DND-41 (cell line): ENCODE measurements at regions not wholly inside any gene's neighbourhood (a gene's known extent, or its start where the extent isn't known, plus 50 kb on each side); places are given as distances from the start of the nearest gene placed in this dataset.

Experiments used
- ATAC-seq: fragments of 200-7000 bp; cut with Tn5 transposase; 3 replicates; pipeline ENCODE4 v1.9.1; 2021; ENCODE audit warnings: low read depth; ENCODE audit not compliant: insufficient read depth
- DNase-seq: peaks from one replicate; pipeline ENCODE4 v3.0.0-alpha.2; 2020
- H2AFZ ChIP-seq: 2 replicates; pipeline ENCODE4 v1.6.0; 2012; ENCODE audit warnings: low read depth, low read length
- H3K27ac ChIP-seq: 2 replicates; pipeline ENCODE4 v1.5.1; 2012; ENCODE audit warnings: low read length, inconsistent platforms
- H3K27me3 ChIP-seq: fragments of 200-600 bp; sonication (generic); 2 replicates; pipeline ENCODE4 v1.6.0; 2012; ENCODE audit warnings: low read length, mild to moderate bottlenecking, inconsistent platforms; ENCODE audit not compliant: insufficient read depth, poor library complexity
- H3K36me3 ChIP-seq: 2 replicates; pipeline ENCODE4 v1.5.1; 2012; ENCODE audit warnings: low read length, inconsistent platforms; ENCODE audit not compliant: insufficient read depth
- H3K4me1 ChIP-seq: 2 replicates; pipeline ENCODE4 v1.5.1; 2012; ENCODE audit warnings: mild to moderate bottlenecking, low read length; ENCODE audit not compliant: insufficient read depth
- H3K4me2 ChIP-seq: 2 replicates; pipeline ENCODE4 v1.6.0; 2012; ENCODE audit warnings: mild to moderate bottlenecking, moderate library complexity, low read length, inconsistent platforms; ENCODE audit not compliant: insufficient read depth
- H3K4me3 ChIP-seq, 2 experiments: fragments of 200-600 bp in 1 of 2; shearing (Covaris generic) in 1 of 2; 2 replicates each; pipeline ENCODE4 v1.5.1; 2012 to 2016; ENCODE audit warnings: inconsistent platforms in 2 of 2, low read length in 2 of 2, mild to moderate bottlenecking in 2 of 2, low read depth in 1 of 2, moderate library complexity in 1 of 2
- H3K79me2 ChIP-seq: 2 replicates; pipeline ENCODE4 v1.6.0; 2012; ENCODE audit warnings: low read length, inconsistent platforms; ENCODE audit not compliant: insufficient read depth
- H3K9ac ChIP-seq: 2 replicates; pipeline ENCODE4 v1.6.0; 2012; ENCODE audit warnings: low read depth, mild to moderate bottlenecking, inconsistent platforms, low read length, moderate library complexity
- H3K9me3 ChIP-seq: 2 replicates; pipeline ENCODE4 v1.5.1; 2012; ENCODE audit warnings: low read length, moderate library complexity, mild to moderate bottlenecking, inconsistent platforms; ENCODE audit not compliant: insufficient read depth, severe bottlenecking
- H4K20me1 ChIP-seq: 2 replicates; pipeline ENCODE4 v1.6.0; 2012; ENCODE audit warnings: low read length; ENCODE audit not compliant: insufficient read depth
- EZH2 ChIP-seq: IDR thresholded peaks from 3 replicates; pipeline ENCODE4 v1.6.1; 2012; ENCODE audit warnings: borderline replicate concordance, low read depth, mild to moderate bottlenecking, moderate library complexity, low read length, inconsistent platforms; ENCODE audit not compliant: severe bottlenecking
- TF ChIP-seq, protein P1 (sequence below): IDR thresholded peaks from 2 replicates; pipeline ENCODE4 v1.5.1; 2012; ENCODE audit warnings: borderline replicate concordance, low read length, moderate library complexity, mild to moderate bottlenecking; ENCODE audit not compliant: poor library complexity, severe bottlenecking; ENCODE audit errors: extremely low read depth

DNA sequence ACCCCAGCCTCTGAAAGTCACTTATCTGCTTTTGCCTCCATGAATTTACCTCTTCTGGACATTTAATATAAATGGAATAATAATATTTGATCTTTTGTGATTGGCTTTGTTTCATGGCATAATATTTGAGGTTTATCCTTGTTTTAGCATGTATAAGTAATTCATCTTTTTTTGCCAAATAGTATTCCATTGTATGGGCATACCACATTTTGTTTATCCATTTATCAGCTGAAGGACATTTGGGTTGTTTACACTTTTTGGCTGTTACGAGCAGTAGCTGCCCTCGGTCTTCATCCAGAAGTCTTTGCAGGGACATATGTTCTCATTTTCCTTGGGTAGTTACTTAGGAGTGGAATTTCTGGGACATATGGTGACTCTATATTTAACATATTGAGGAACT, 53.0 kb upstream of the SMIM21 start:
- no peak overlapping the region for H3K4me3 ChIP-seq
- H3K4me1 ChIP-seq = no peaks in the 10 kb centered on the region
- no peaks in the 10 kb centered on the region for H4K20me1 ChIP-seq
- no peak overlapping the region for H3K4me2 ChIP-seq
- no peak for TF ChIP-seq EZH2
- TF ChIP-seq, protein P1, sequence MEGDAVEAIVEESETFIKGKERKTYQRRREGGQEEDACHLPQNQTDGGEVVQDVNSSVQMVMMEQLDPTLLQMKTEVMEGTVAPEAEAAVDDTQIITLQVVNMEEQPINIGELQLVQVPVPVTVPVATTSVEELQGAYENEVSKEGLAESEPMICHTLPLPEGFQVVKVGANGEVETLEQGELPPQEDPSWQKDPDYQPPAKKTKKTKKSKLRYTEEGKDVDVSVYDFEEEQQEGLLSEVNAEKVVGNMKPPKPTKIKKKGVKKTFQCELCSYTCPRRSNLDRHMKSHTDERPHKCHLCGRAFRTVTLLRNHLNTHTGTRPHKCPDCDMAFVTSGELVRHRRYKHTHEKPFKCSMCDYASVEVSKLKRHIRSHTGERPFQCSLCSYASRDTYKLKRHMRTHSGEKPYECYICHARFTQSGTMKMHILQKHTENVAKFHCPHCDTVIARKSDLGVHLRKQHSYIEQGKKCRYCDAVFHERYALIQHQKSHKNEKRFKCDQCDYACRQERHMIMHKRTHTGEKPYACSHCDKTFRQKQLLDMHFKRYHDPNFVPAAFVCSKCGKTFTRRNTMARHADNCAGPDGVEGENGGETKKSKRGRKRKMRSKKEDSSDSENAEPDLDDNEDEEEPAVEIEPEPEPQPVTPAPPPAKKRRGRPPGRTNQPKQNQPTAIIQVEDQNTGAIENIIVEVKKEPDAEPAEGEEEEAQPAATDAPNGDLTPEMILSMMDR = no peak
- no peak overlapping the region for H2AFZ ChIP-seq
- ATAC-seq = no peak
- H3K9me3 ChIP-seq = peaks cover 11% of the 10 kb centered on the region
- no peak overlapping the region for H3K9ac ChIP-seq
- DNase-seq = no peak
- H3K79me2 ChIP-seq = no peaks in the 10 kb centered on the region
- no peak overlapping the region for H3K27ac ChIP-seq
- no peaks in the 10 kb centered on the region for H3K36me3 ChIP-seq
- peaks cover 19% of the 10 kb centered on the region for H3K27me3 ChIP-seq

DNA sequence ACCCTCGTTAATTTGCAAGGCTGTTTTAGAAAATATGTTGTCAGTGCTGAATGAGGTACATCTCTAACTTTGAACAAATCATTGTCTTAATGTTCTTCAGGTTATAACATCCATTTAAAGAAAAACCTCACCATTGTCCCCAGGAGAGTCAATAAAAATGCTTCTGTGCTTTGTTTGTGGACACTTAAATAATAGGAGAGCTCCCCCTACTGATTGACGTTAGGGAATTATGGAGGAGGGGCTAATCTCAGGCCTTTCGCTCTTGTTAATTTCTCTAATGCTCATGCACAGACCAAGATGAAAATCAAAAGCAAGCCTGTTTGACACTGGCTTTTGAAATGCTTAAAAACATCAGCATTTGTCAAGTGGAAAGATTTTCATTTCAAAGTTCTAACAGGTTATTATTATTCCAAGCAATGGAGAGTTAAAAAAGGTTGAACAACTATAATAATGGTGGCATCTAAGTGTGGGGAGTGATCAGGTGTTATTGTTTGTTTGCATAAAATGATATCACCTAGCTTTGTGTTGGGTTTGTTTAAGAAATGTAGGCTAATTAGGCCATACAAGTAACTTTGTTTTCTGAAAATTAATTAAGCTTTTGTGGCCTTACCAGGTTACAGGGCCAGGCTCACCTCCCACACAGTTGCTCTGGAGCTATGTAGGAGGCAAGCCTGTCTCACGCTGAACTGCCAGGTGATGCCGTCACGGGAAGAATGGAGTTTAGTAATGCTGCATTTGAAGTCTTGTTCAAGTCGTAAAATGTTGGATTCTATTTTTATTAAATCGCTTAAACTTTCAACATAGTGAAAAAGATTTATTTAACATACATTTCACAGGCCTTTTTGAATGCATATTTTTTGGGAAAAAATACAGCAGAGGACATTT, 51.7 kb upstream of the SMIM21 start:
- H3K9ac ChIP-seq = no peak overlapping the region

DNA sequence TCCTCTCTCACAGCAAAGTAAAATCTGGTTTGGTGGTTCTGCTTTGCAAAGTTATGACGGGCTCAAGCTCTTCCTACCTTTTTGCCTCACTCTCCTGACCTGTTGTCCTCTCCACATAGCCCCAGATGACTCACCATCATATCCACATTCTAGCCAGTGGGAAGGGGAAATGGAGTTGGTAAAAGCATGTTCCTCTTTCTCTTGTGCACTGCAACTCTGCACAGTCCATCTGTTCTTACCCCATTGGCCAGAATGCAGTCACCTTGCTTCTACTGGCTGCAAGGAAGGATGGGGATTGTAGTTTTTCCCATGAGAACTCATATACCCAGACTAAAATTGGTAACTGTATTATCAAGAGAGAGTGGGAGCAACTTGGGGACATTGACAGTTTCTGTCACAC, 50.4 kb upstream of the SMIM21 start:
- Histone ChIP-seq H3K9ac (no peak overlapping the region), H3K79me2 (no peaks in the 10 kb centered on the region), H3K36me3 (no peaks in the 10 kb centered on the region), H3K4me1 (no peaks in the 10 kb centered on the region), H3K4me2 (no peak overlapping the region), H4K20me1 (no peaks in the 10 kb centered on the region), H3K4me3 (no peak overlapping the region), H3K27me3 (peaks cover 20% of the 10 kb centered on the region), H2AFZ (no peak overlapping the region), H3K9me3 (peaks cover under 1% of the 10 kb centered on the region), H3K27ac (no peak overlapping the region)
- TF ChIP-seq EZH2 = no peak
- TF ChIP-seq, protein P1 = no peak
- DNase-seq = no peak
- ATAC-seq = no peak

More for the DNA sequence above, 51.7 kb upstream of the SMIM21 start:
- Histone ChIP-seq H4K20me1 (no peaks in the 10 kb centered on the region), H3K79me2 (no peaks in the 10 kb centered on the region), H3K27ac (no peak overlapping the region), H3K4me1 (no peaks in the 10 kb centered on the region), H3K4me3 (no peak overlapping the region), H3K4me2 (no peak overlapping the region), H3K9me3 (peaks cover 11% of the 10 kb centered on the region), H2AFZ (no peak overlapping the region), H3K36me3 (no peaks in the 10 kb centered on the region), H3K27me3 (peaks cover 20% of the 10 kb centered on the region)
- peak; percentile 7 for DNase-seq
- TF ChIP-seq, protein P1 = peak; percentile 79
- no peak for TF ChIP-seq EZH2
- ATAC-seq = peak; percentile 90
